A549 (cell line): ENCODE measurements at regions not wholly inside any gene's neighbourhood (a gene's known extent, or its start where the extent isn't known, plus 50 kb on each side); places are given as distances from the start of the nearest gene placed in this dataset.

ENCODE experiments used
- ATAC-seq, 2 experiments: fragments of 200-7000 bp in 1 of 2; fragments of >200 bp in 1 of 2; cut with Nextera tagmentation in 1 of 2; cut with Tn5 transposase in 1 of 2; 3 replicates each; pipeline versions ENCODE4 v1.8.0 to v1.9.1; 2018 to 2020; ENCODE audit warnings: mild to moderate bottlenecking in 1 of 2, moderate library complexity in 1 of 2
- CTCF ChIA-PET: fragments of 300-600 bp; sonication (Branson Sonifier 250); formaldehyde crosslinking; extraction: SDS; loops from one replicate; lab custom pipeline; 2021; ENCODE audit warnings: antibody characterized with exemption, inconsistent platforms; lab: Yijun Ruan, JAX
- POLR2A ChIA-PET: fragments of 350-600 bp; formaldehyde crosslinking; extraction: SDS; loops from one replicate; lab custom pipeline; 2021; ENCODE audit warnings: antibody characterized with exemption, inconsistent platforms; lab: Yijun Ruan, JAX
- DNase-seq, 2 experiments: peaks; one replicate each; pipeline versions ENCODE4 v3.0.0 to v3.0.0-alpha.2; 2011 to 2016; ENCODE audit warnings: low read depth in 1 of 2, low spot score in 1 of 2
- FAIRE-seq: peaks from 2 replicates; lab custom pipeline; 2011; peaks lifted over from hg19 to GRCh38; lab: Jason Lieb, UNC
- H3K27ac ChIP-seq, 2 experiments: fragments of >200 bp; sonication (Bioruptor Twin); formaldehyde crosslinking; 3 replicates each; pipeline ENCODE4 v1.5.1; 2016 to 2017
- H3K4me1 ChIP-seq: fragments of >200 bp; sonication (Bioruptor Twin); formaldehyde crosslinking; 3 replicates; pipeline ENCODE4 v1.6.1; 2016
- H3K4me2 ChIP-seq: fragments of >200 bp; sonication (Bioruptor Twin); formaldehyde crosslinking; 3 replicates; pipeline ENCODE4 v1.6.1; 2016
- H3K4me3 ChIP-seq: fragments of >200 bp; sonication (Bioruptor Twin); formaldehyde crosslinking; 3 replicates; pipeline ENCODE4 v1.5.1; 2016
- H3K9me3 ChIP-seq: fragments of >200 bp; sonication (Bioruptor Twin); formaldehyde crosslinking; 3 replicates; pipeline ENCODE4 v1.6.1; 2016
- BCL3 ChIP-seq: fragments of >200 bp; sonication (Bioruptor Twin); formaldehyde crosslinking; IDR thresholded peaks from 3 replicates; pipeline ENCODE4 v1.6.1; 2016
- CBX2 ChIP-seq: fragments of 200-600 bp; sonication (generic); IDR thresholded peaks from 2 replicates; pipeline ENCODE4 v1.6.1; 2016; ENCODE audit warnings: low read depth, mild to moderate bottlenecking, borderline replicate concordance
- CHD2 ChIP-seq: fragments of 150-350 bp; IDR thresholded peaks from 2 replicates; pipeline ENCODE4 v1.6.1; 2014; ENCODE audit warnings: low read length; ENCODE audit not compliant: partially characterized antibody
- EHF ChIP-seq: fragments of 250-450 bp; sonication (Bioruptor Pico); IDR thresholded peaks from 2 replicates; pipeline ENCODE4 v1.5.0; 2020; ENCODE audit warnings: mild to moderate bottlenecking
- ELK1 ChIP-seq: fragments of 150-350 bp; IDR thresholded peaks from 2 replicates; pipeline ENCODE4 v1.6.1; 2014; ENCODE audit warnings: low read depth, mild to moderate bottlenecking, low read length
- EP300 ChIP-seq, 2 experiments: fragments of >200 bp; sonication (Bioruptor Twin); formaldehyde crosslinking; IDR thresholded peaks; 2 replicates in 1 of 2; 3 replicates in 1 of 2; pipeline ENCODE4 v1.6.1; 2016 to 2017
- HDAC2 ChIP-seq: fragments of 200-600 bp; sonication (generic); IDR thresholded peaks from 2 replicates; pipeline ENCODE4 v1.6.1; 2016
- HES2 ChIP-seq: fragments of >200 bp; sonication (Bioruptor Twin); formaldehyde crosslinking; IDR thresholded peaks from 2 replicates; pipeline ENCODE4 v1.6.1; 2016
- HEYL ChIP-seq: fragments of 250-450 bp; sonication (Bioruptor Pico); IDR thresholded peaks from 2 replicates; pipeline ENCODE4 v1.8.0; 2021; ENCODE audit warnings: mild to moderate bottlenecking, moderate library complexity
- HOXB13 ChIP-seq: fragments of 250-450 bp; sonication (Bioruptor Pico); IDR thresholded peaks from 2 replicates; pipeline ENCODE4 v1.5.0; 2020; ENCODE audit warnings: low read depth, mild to moderate bottlenecking, moderate library complexity
- HOXB5 ChIP-seq: fragments of 250-450 bp; sonication (Bioruptor Pico); IDR thresholded peaks from 2 replicates; pipeline ENCODE4 v1.5.0; 2020; ENCODE audit warnings: mild to moderate bottlenecking, moderate library complexity
- JUNB ChIP-seq: fragments of >200 bp; sonication (Bioruptor Twin); formaldehyde crosslinking; IDR thresholded peaks from 2 replicates; pipeline ENCODE4 v1.6.1; 2016
- KDM5A ChIP-seq: fragments of 200-600 bp; sonication (generic); IDR thresholded peaks from 2 replicates; pipeline ENCODE4 v1.6.1; 2016; ENCODE audit warnings: antibody characterized with exemption, mild to moderate bottlenecking
- MAFK ChIP-seq: fragments of 450-650 bp; IDR thresholded peaks from 2 replicates; pipeline ENCODE4 v1.6.1; 2014; ENCODE audit not compliant: partially characterized antibody
- MAZ ChIP-seq: fragments of 150-350 bp; IDR thresholded peaks from 2 replicates; pipeline ENCODE4 v1.6.1; 2014; ENCODE audit warnings: antibody characterized with exemption, low read depth, low read length, borderline replicate concordance
- MYC ChIP-seq: IDR thresholded peaks from 2 replicates; pipeline ENCODE4 v1.6.1; 2012; ENCODE audit warnings: mild to moderate bottlenecking, inconsistent platforms, low read length, improper control_type of control experiment, borderline replicate concordance
- RAD21 ChIP-seq, 2 experiments: fragments of >200 bp in 1 of 2; sonication (Bioruptor Twin) in 1 of 2; formaldehyde crosslinking in 1 of 2; IDR thresholded peaks in 1 of 2; conservative IDR thresholded peaks in 1 of 2; 2 replicates in 1 of 2; 3 replicates in 1 of 2; pipeline ENCODE4 v1.6.1; 2012 to 2018; ENCODE audit warnings: inconsistent platforms in 1 of 2
- RARB ChIP-seq: fragments of 250-450 bp; sonication (Bioruptor Pico); IDR thresholded peaks from 2 replicates; pipeline ENCODE4 v1.8.0; 2021; ENCODE audit warnings: mild to moderate bottlenecking, moderate library complexity
- SREBF2 ChIP-seq: fragments of 450-650 bp; IDR thresholded peaks from 2 replicates; pipeline ENCODE4 v1.6.1; 2014; ENCODE audit warnings: mild to moderate bottlenecking, moderate library complexity
- ZC3H11A ChIP-seq: fragments of 450-650 bp; IDR thresholded peaks from 2 replicates; pipeline ENCODE4 v1.6.1; 2014; ENCODE audit warnings: antibody characterized with exemption, mild to moderate bottlenecking
- ZNF302 ChIP-seq: fragments of 250-450 bp; sonication (Bioruptor Pico); IDR thresholded peaks from 2 replicates; pipeline ENCODE4 v1.9.0; 2021; ENCODE audit warnings: inconsistent platforms, mild to moderate bottlenecking, moderate library complexity
- ZSCAN20 ChIP-seq: fragments of 250-450 bp; sonication (Bioruptor Pico); IDR thresholded peaks from 2 replicates; pipeline ENCODE4 v1.8.0; 2022; ENCODE audit warnings: mild to moderate bottlenecking, moderate library complexity
- WGBS: methylation state at CpG from one replicate; pipeline ENCODE4 v1.1.6; 2017; ENCODE audit errors: missing lambda C conversion rate; 5-methylcytosine and 5-hydroxymethylcytosine counted together
- TF ChIP-seq, protein P1 (sequence below): IDR thresholded peaks from 2 replicates; pipeline ENCODE4 v1.6.1; 2012
- TF ChIP-seq, protein P2 (sequence below): fragments of 450-650 bp; IDR thresholded peaks from 2 replicates; pipeline ENCODE4 v1.6.1; 2014; ENCODE audit warnings: antibody characterized with exemption
- TF ChIP-seq, protein P3 (sequence below): fragments of 200-600 bp; sonication (generic); IDR thresholded peaks from 2 replicates; pipeline ENCODE4 v1.6.1; 2016; ENCODE audit warnings: antibody characterized with exemption, mild to moderate bottlenecking, moderate library complexity

GRCh38 chr1:59116920-59117542 is 179.9 kb upstream of the FGGY start:
- no peak for ATAC-seq
- Histone ChIP-seq H3K27ac (peak overlapping the region in 1 of 2 experiments; percentile 35; a peak in 1 of 6 replicates), H3K4me1 (0 out of 3 replicates have a peak, but pooled peaks cover 14% of the 10 kb centered on the region), H3K4me3 (no peak overlapping the region), H3K4me2 (0 out of 3 replicates have a peak overlapping the region, but pooled peaks have one; percentile 1), H3K9me3 (no peaks in the 10 kb centered on the region)
- FAIRE-seq: no peak
- TF ChIP-seq MYC (no peak), CBX2 (no peak), HES2 (no peak), RAD21 (conservative IDR thresholded peaks at IDR 0.05 in 1 of 2, IDR thresholded peaks at IDR 0.05 in 1 of 2) (no peak), CHD2 (no peak), BCL3 (no peak), EP300 (IDR thresholded peaks at IDR 0.05) (no peak), ZNF302 (CRISPR knock-in tag) (no peak), HOXB5 (CRISPR knock-in tag) (no peak), HEYL (CRISPR knock-in tag) (no peak), EHF (CRISPR knock-in tag) (no peak), HDAC2 (no peak), ZC3H11A (no peak)
- TF ChIP-seq, protein P1, sequence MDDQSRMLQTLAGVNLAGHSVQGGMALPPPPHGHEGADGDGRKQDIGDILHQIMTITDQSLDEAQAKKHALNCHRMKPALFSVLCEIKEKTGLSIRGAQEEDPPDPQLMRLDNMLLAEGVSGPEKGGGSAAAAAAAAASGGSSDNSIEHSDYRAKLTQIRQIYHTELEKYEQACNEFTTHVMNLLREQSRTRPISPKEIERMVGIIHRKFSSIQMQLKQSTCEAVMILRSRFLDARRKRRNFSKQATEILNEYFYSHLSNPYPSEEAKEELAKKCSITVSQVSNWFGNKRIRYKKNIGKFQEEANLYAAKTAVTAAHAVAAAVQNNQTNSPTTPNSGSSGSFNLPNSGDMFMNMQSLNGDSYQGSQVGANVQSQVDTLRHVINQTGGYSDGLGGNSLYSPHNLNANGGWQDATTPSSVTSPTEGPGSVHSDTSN: no peak
- POLR2A ChIA-PET: no interaction called here
- CTCF ChIA-PET: no interaction called here
- WGBS: 69% methylated on average over 4 of the region's 4 CpGs
- no peak for DNase-seq

DNA sequence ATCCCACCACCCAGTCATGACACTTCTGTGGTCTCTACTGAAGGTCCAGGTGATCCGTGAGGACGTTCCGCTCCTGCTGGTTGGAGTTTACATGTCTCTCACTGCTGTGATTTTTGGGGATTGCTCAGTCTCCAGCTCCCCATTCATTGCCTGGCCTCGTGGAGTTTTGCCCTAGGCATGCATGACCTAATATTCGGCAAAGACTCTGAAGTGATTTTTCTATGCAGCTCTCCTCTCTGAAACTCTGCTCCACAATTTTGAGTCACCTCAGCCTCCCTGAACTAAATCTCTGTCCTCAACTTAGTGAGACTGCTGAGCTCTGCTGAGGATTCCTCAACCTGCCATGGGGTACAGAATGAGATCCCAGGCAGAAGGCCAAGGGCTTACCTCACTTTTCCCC is 174.4 kb upstream of the FGGY start:
- CTCF ChIA-PET: interaction anchor here (0.8 kb wide), 1 partner anchor 60 kb away, joined by 3 read pairs; no protein-coding TSS in a partner anchor
- no peak for ATAC-seq

GRCh38 chr1:59123081-59123681 is 173.7 kb upstream of the FGGY start:
- ATAC-seq: no peak
- FAIRE-seq: no peak
- ChIA-PET CTCF (interaction anchor here (0.8 to 1.3 kb wide), 3 partner anchors 10 to 60 kb away, joined by 3 to 4 read pairs (median 3); no protein-coding TSS in a partner anchor), POLR2A (no interaction called here)
- Histone ChIP-seq H3K27ac (no peak overlapping the region), H3K4me1 (peaks cover 2% of the 10 kb centered on the region), H3K4me2 (no peak overlapping the region), H3K4me3 (no peak overlapping the region), H3K9me3 (no peaks in the 10 kb centered on the region)
- 57% methylated on average over 2 of the region's 2 CpGs for WGBS
- no peak for DNase-seq
- TF ChIP-seq, protein P2, sequence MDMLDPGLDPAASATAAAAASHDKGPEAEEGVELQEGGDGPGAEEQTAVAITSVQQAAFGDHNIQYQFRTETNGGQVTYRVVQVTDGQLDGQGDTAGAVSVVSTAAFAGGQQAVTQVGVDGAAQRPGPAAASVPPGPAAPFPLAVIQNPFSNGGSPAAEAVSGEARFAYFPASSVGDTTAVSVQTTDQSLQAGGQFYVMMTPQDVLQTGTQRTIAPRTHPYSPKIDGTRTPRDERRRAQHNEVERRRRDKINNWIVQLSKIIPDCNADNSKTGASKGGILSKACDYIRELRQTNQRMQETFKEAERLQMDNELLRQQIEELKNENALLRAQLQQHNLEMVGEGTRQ: no peak
- TF ChIP-seq, protein P3, sequence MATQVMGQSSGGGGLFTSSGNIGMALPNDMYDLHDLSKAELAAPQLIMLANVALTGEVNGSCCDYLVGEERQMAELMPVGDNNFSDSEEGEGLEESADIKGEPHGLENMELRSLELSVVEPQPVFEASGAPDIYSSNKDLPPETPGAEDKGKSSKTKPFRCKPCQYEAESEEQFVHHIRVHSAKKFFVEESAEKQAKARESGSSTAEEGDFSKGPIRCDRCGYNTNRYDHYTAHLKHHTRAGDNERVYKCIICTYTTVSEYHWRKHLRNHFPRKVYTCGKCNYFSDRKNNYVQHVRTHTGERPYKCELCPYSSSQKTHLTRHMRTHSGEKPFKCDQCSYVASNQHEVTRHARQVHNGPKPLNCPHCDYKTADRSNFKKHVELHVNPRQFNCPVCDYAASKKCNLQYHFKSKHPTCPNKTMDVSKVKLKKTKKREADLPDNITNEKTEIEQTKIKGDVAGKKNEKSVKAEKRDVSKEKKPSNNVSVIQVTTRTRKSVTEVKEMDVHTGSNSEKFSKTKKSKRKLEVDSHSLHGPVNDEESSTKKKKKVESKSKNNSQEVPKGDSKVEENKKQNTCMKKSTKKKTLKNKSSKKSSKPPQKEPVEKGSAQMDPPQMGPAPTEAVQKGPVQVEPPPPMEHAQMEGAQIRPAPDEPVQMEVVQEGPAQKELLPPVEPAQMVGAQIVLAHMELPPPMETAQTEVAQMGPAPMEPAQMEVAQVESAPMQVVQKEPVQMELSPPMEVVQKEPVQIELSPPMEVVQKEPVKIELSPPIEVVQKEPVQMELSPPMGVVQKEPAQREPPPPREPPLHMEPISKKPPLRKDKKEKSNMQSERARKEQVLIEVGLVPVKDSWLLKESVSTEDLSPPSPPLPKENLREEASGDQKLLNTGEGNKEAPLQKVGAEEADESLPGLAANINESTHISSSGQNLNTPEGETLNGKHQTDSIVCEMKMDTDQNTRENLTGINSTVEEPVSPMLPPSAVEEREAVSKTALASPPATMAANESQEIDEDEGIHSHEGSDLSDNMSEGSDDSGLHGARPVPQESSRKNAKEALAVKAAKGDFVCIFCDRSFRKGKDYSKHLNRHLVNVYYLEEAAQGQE: no peak
- TF ChIP-seq ELK1: no peak
- TF ChIP-seq MAZ: no peak
- TF ChIP-seq JUNB: no peak

More for the DNA sequence above, 174.4 kb upstream of the FGGY start:
- no peak overlapping the region for H3K4me3 ChIP-seq
- TF ChIP-seq BCL3 (no peak), ZSCAN20 (no peak), SREBF2 (no peak), MAFK (no peak), KDM5A (no peak), HOXB13 (CRISPR knock-in tag) (no peak), RARB (CRISPR knock-in tag) (no peak)
- FAIRE-seq (no peak), DNase-seq (no peak)
- H3K4me1 ChIP-seq: no peaks in the 10 kb centered on the region; the same call in 2 of the 3 replicates
- WGBS: 57% methylated on average over 5 of the region's 5 CpGs
- H3K27ac ChIP-seq: no peak overlapping the region
- no peaks in the 10 kb centered on the region for H3K9me3 ChIP-seq
- H3K4me2 ChIP-seq: no peak overlapping the region
- POLR2A ChIA-PET: no interaction called here
